ENCODE measurements at regions not wholly inside any gene's neighbourhood (a gene's known extent, or its start where the extent isn't known, plus 50 kb on each side); places are given as distances from the start of the nearest gene placed in this dataset.

DNA sequence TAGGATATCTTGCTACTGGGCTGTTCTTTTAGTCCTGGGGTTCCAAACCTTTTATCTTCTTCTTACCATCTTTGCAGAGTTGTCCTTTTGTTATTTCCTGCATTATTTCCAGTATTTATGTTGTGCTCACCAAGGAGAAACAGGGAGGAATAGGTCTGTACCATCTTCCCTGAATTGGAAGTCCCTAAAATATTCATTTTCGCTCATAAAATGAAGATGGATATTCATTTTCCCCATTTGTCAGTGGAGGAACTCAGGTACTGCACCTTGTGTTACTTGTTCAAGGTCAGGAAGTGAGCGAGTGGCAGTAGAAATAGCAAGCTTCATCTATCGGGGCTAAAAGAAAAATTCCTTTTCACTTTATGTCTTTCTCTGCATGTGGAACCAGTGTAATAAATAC, 989.7 kb downstream of the CDH11 start:
- TF ChIP-seq, protein P1, sequence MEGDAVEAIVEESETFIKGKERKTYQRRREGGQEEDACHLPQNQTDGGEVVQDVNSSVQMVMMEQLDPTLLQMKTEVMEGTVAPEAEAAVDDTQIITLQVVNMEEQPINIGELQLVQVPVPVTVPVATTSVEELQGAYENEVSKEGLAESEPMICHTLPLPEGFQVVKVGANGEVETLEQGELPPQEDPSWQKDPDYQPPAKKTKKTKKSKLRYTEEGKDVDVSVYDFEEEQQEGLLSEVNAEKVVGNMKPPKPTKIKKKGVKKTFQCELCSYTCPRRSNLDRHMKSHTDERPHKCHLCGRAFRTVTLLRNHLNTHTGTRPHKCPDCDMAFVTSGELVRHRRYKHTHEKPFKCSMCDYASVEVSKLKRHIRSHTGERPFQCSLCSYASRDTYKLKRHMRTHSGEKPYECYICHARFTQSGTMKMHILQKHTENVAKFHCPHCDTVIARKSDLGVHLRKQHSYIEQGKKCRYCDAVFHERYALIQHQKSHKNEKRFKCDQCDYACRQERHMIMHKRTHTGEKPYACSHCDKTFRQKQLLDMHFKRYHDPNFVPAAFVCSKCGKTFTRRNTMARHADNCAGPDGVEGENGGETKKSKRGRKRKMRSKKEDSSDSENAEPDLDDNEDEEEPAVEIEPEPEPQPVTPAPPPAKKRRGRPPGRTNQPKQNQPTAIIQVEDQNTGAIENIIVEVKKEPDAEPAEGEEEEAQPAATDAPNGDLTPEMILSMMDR (IDR thresholded peaks at IDR 0.05): no peak
- no peak for TF ChIP-seq POLR2A (IDR thresholded peaks at IDR 0.05)

Data from vagina (tissue), 2 donors.